HG03097 (cell line): ENCODE measurements at regions not wholly inside any gene's neighbourhood (a gene's known extent, or its start where the extent isn't known, plus 50 kb on each side); places are given as distances from the start of the nearest gene placed in this dataset.

Experiments
- ATAC-seq: cut with Tn5 transposase; IDR thresholded peaks from one replicate; pipeline ENCODE4 v1.9.1; 2021; ENCODE audit not compliant: unreplicated experiment, low FRiP score

DNA sequence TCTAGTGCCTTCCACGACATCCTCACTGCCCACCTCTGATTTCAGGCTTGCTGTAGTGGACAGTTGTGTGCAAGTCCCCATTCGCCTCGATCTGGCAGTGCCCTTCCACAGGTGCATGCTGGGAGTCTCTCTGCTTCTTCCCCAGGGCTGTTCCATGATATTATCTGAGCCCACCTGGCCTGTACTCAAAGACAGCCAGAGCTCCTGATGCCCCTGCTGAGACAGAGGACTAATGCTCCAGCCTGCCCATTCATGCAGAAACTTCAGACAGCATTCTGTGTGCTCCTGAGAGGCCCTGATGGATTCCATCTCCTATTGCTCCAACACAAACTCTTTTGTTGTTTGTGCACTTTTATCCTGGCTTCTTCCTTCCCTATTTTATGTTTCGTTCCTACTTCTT is 164.8 kb upstream of the PRSS58 start:
- ATAC-seq, result no peak

DNA sequence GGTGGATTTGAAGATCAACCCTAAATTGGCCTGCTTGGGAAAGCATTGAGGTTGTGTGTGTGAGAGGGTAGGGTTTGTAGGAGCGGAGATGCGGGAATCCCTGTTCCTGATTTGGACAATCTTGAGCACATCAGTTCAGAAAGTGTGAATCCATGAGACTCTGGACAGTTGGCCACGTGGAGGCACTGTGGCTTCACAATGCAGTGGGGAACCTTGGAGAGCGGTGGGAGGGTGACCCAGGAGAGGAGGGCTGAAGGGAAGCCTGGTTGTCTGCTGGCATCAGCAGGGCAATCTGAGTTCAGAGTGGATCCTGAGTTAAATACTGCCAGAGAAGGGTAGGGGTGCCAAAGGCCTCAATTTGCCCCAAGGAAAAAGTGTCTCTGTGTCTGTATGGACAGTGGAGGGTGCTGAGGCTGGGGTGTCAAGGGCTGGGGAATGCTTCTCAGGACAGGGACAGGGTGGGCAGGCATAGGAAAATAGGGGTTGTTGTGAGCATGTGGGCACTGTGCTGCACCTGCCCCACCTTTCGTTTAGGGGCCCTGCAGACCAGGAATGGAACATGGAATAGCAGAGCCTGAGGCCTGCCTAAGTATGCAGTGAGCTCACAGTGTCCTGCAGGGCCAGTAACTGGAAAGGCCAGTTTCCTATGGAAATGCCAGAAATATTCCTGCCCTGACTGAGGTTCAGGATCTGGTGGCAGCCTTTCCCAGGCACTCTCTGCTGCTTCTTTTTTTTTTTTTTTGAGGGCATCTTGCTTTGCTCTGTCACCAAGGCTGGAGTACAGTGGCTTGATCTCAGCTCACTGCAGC is 162.9 kb upstream of the PRSS58 start:
- ATAC-seq, result no peak

DNA sequence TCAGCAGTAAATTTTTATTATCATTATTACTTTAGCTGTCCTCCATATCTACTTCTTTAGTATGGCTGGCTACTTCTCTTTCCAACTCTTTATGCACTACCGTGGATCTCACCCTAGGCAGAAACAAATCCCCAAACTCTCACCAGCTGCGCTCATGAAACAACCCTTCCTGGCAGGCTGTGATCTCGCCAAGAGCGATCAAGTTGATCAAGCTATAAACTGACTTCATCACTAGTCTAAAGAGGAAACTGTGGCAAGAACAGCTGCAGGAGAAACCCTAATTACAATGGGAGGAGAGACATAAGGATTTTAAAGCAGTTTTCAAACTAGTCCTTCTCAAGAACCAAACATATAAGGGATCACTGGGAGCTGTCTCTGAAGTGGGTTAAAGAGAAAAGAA is 160.5 kb upstream of the PRSS58 start:
- ATAC-seq, result no peak

DNA sequence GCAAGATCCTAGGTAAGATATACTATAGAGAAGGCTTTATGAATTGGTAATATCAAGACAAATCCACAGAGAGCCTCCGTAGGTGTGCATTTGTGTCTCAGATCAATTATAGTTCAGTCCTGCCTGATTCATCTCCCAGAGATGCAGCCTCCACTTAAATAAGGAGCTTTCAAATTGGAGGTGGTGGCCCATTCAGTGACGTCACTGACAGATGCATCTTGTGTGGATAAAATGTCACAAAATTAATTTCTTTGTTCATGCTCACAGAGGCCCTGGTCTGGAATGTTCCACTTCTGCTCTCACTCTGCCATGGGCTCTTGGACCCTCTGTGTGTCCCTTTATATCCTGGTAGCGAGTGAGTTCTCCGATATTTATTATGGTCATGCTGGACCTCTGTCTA is 157.1 kb upstream of the PRSS58 start:
- no peak for ATAC-seq

DNA sequence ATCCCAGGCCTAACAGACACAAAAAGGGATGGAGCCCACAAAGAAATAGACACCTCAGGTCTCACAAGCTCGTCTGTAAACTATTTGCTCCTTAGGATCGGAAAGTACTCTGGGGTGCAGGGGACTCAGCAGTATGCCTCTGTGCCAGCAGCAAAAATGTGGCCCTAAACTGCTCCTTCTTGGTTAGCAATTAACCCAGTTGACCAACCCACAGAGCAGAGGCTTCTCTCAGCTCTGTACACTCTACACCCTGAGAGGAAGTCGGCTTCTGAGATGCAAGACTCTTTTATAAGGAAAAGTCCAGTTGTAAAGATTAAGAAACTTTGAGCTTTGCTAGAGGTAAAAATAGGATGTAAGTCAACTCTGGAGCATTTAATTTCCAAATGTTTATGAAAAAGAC is 156.3 kb upstream of the PRSS58 start:
- peak; percentile 85 for ATAC-seq

DNA sequence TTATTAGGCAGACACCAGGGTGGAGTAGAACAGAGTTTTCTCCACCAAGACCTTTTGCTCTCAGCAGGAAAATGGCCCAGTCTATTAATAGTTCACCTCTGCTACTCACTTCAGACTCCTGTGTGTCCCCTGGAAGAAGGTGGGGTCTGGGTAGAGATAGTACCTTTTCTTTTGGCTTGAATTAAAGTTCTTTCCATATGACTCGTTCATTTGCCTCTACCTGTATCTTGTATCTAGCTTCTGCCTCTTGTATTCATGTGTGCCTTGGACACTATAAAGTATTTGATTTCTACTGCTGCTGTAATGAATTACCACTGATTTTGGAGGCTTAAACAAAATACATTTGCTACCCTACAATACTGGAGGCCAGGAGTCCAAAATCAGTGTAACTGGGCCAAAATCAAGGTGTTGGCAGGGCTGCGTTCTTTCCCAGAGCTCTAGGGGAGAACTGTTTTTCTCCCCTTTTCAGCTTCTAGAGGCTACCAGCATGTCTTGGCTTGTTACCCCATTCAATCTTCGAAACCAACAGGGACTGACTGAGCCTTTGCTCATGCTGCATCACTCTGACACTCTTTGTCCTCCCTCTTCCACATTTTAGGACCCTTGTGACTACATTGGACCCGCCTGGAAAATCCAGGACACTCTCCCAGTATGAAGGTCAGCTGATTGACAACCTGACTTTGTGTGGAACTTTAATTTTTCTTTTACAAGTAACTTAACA is 155.6 kb upstream of the PRSS58 start:
- ATAC-seq, result no peak

DNA sequence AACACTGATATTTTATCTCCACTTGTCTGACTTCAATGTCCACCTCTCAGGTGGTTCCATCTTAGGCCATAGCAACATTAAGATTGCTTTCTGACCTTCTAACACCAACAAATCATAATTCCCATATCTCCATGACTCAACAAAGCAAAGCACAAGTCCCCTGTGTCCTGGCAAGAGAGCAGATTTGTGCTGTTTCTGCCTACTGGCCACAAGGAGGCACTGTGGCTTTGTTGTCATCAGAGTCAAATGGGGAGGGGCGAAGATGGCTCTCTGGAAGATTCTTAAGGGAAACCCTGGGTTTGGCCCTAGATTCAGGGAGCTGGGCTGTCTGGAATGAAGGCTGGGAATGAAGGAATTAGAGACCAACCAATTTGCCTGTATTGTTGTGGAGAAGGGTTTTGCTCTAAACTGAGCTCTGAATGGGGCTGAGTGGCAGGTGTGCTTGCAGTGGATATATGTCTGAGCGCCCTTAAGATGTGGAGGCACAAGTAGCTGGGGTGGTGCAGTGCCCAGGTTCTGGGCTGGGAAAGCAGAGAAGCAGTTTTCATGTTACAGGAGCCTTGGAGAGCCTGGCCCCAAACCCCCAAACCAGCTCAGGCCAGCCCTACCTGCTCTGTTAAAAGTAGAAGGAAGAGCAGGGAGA is 154.8 kb upstream of the PRSS58 start:
- peak; percentile 60 for ATAC-seq

DNA sequence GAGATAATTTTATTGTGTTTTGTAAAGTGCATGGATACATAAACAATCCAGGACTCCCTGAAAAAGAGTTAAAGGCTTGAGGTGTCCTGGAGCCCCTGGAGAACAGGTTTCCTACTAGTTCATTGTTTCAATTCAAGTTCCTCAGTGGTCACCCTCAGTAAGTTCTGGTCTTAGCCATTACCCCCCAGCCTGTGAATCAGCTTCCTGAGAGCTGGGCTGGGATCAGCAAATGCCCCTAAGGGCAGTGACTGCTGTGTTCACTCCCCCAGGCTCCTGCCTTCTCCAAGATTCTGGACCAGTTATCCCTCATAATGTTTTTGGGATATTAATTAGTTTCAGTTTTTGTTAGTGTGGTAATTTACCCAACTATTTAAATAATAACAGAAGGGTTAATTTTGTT is 151.6 kb upstream of the PRSS58 start:
- no peak for ATAC-seq

DNA sequence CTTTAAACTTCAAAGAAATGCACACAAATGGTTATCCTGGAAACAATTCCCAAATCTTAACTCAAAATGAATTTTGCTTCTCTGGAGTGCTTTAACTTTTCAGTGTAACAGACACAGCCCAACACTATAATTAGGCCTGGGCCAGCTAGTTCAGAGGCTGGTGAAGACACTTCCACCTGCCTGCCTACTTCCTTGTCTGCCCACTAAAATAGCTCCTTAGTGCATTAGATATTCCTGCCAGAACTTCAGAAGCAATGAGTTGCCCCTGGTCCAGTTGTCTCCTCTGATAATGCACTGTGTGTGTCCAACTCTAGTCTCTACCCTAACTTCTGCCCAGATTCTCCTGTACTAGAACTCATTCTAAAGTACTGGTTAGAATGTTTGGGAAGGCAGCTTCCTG is 150.9 kb upstream of the PRSS58 start:
- ATAC-seq, result no peak

DNA sequence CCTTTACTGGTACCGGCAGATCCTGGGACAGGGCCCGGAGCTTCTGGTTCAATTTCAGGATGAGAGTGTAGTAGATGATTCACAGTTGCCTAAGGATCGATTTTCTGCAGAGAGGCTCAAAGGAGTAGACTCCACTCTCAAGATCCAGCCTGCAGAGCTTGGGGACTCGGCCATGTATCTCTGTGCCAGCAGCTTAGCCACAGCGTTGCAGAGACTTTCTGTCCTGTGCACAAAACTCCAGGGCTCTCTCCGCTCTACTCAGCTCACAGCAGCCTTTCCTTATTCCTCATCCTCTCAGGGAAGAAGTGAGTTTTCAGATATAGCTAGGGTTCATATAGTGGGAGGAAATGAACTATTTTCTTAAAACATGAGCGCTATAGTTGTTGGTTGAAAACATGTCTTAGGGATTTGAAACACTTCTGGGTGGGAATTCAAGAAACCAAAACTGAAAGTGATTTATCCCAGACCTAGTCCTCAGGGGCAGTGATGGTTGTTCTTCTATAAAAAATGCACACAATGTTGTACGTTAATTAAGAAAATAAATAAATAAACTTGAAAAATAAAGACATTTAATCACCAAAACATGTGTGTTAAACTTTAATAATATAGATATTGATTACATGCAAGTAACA is 150.2 kb upstream of the PRSS58 start:
- no peak for ATAC-seq

DNA sequence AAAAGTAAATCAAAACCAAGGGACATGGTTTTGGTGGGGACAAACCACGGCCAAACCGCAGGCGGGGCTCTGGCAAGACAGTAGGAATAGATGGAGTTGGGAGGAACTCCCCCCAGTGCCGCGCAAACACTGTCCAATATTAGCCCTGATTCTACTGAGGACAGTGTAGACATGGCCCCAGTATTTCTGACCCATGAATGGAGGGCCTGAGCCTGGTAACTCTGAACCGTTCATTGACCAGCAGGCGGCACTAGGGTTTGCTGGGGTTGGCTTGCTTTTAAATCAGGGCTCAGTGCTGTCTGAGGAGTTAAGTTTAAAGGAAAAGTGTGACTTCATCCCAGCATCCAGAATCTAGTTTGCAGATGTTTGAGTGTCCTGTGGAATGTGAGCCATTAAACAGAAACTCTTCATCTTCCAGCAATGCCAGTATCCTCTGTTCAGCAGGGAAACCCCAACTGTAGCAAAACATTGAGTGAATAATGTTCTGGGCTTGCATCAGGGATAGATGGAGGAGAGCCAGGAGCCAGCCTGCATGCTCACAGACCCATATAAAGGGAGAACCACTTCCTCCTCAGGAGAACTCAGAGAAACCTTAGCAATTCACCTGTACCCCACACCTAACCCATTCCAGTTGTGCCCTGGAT is 147.4 kb upstream of the PRSS58 start:
- no peak for ATAC-seq

DNA sequence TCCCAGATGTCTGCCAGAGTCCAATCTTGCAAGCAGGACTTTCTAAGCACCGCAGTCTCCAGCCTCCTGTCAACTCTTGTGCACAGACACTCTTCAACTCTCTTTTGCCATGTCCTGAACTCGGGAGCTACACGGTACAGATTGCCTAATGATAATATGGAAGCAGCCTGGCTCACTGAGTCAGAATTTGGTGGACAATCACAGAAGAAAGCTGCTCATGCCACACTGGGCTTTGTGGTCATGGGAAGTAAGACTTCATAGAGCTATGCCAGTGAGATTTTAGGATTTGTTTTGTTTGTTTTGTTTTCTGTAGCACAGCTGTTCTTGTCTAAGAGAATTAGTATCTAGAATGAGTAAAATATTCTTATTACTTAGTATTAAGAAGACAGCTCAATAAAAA is 144.1 kb upstream of the PRSS58 start:
- no peak for ATAC-seq

DNA sequence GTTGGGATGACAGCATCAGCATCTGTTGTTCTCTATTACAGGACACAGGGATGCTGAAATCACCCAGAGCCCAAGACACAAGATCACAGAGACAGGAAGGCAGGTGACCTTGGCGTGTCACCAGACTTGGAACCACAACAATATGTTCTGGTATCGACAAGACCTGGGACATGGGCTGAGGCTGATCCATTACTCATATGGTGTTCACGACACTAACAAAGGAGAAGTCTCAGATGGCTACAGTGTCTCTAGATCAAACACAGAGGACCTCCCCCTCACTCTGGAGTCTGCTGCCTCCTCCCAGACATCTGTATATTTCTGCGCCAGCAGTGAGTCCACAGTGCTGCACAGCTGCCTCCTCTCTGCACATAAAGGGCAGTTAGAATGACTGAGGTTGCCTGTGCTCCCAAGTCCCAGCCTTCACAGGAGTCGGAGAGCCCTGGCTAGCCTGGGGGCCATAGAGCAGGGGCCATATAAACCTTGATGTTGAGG is 142.2 kb upstream of the PRSS58 start:
- ATAC-seq, result no peak

DNA sequence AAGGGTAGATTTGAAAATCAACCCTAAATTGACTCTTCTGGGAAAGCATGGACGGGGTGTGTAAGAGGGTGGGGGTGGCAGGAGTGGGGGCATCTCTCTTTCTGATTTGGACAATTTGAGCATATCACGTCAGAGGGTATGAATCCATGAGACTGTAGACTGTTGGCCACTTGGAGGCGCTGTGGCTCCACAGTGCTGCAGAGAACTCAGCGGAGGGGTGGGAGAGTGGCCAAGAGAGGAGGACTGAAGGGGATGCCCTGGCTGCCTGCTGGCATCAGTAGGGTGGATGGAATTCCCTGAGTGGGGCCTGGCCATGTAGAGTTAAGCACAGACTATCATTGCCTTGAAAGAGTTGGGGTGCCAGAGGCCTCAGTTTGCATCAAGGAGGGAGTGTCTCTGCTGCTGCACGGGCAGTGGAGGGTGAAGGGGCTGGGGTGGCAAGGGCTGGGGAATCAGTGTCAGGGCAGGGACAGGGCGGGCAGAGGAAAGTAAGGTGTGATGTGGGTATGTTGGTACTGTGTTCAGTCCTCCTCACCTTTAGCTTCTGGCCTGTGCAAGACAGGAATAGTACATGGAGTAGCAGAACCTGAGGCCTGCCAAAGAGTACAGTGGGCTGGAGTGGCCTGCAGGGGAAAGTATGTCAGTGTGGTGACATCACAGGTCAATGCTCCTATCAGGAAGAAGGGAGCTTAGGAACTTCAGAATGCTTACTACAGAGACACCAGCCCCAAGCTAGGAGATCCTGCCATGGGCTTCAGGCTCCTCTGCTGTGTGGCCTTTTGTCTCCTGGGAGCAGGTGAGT is 133.5 kb upstream of the PRSS58 start:
- ATAC-seq, result no peak

DNA sequence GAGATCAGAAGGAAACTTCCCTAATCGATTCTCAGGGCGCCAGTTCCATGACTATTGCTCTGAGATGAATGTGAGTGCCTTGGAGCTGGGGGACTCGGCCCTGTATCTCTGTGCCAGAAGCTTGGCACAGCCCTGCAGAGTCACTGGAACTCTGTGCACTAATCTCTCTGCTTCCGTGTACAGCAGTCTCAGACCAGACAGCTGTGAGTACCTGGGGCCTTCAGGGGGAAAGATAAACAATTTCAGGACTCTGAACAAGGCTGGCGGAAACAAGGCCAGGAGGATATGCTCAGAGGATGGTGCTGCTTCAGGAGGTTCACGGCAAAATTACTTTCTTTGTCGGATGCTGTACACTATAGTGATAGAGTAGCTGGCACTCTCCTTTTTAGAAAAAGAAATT is 131.7 kb upstream of the PRSS58 start:
- ATAC-seq, result no peak

DNA sequence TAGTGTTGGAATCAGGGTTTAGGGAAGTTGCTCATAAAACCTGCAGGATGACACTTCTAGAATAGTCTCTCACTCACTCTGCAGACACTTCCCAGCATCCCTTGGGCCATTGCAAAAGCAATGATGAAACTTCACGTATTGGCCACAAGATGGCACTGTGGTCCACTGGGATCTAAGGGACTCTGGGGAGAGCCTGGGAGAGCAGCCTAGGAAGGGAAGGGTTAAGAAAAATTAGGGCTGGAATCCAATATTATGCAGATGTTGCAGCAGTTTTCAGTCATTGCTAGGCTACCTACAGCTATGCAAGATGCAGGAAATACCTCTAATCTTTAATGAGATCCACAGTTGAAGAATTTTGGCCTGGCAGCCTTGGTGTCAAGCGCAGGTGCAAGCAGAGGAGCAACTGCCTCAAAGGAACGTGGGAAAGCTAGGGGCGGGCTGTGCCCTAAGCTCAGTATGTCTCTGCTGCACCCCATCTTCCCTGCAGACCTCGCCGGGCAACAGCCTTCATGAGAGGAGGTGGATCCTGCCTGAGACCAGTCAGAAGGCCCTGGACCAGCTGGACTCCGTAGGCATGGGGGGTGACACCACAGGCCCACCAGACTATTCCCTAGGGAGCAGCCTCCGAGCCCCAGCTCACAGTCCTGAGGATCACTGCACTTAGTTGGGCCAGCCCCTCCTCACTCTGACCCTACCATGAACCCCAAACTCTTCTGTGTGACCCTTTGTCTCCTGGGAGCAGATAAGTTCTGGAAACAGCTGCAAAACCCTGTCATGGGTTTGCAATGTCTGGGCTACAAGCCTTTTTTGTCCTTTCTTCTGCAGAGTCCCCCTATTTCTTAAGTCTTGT is 127.9 kb upstream of the PRSS58 start:
- peak; percentile 62 for ATAC-seq

DNA sequence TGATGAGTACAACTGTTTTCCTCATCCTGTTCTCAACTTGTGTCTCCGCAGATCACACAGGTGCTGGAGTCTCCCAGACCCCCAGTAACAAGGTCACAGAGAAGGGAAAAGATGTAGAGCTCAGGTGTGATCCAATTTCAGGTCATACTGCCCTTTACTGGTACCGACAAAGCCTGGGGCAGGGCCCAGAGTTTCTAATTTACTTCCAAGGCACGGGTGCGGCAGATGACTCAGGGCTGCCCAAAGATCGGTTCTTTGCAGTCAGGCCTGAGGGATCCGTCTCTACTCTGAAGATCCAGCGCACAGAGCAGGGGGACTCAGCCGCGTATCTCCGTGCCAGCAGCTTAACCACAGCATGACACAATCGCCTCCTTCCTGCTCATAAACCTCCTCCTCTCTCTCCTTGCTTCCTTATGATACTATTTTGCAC is 126.7 kb upstream of the PRSS58 start:
- no peak for ATAC-seq

DNA sequence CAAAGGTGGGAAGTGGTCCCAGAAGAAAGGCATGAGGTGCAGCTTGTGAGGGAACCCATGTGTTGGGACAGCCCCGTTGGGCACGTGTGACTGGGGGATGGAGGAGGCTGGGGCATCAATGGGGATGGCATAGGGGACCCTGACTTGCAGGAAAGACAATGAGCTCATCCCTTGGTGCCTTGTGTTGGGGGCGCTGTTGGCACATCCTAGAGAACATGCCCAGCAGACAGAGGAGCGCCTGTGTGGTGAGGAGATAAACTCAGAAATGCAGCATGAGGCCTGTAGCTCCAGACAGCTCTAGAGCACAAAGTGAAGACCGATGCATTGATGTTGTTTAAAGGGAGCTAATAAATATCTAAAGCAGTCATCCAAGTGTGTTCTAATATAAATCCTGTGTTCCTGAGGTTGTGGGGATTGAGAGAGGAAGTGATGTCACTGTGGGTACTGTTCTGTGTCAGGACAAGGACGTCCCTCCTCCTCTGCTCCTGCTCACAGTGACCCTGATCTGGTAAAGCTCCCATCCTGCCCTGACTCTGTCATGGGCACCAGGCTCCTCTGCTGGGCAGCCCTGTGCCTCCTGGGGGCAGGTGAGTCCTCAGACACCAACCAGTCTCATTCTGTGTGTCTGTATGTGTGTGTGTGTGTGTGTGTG is 126.1 kb upstream of the PRSS58 start:
- no peak for ATAC-seq
